ENCODE measurements at regions not wholly inside any gene's neighbourhood (a gene's known extent, or its start where the extent isn't known, plus 50 kb on each side); places are given as distances from the start of the nearest gene placed in this dataset.

DNA sequence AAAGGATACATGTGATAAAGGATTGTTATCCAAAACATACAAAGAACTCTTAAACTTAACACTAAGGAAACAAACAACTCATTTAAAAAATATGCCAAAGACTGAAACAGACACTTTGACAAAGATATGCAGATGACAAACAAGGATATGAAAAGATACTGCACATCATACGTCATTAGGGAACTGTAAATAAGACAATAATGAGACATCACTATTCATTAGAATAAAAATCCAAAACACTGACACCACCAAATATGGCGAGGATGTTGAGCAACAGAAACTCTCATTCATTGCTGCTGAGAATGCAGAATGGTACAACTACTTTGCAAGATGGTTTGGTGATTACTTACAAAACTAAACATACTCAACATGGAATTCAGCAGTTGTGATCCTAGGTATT is 156.5 kb upstream of the FOXA2 start:
- DNase-seq (ENCODE audit: low spot score), result no peak

DNA sequence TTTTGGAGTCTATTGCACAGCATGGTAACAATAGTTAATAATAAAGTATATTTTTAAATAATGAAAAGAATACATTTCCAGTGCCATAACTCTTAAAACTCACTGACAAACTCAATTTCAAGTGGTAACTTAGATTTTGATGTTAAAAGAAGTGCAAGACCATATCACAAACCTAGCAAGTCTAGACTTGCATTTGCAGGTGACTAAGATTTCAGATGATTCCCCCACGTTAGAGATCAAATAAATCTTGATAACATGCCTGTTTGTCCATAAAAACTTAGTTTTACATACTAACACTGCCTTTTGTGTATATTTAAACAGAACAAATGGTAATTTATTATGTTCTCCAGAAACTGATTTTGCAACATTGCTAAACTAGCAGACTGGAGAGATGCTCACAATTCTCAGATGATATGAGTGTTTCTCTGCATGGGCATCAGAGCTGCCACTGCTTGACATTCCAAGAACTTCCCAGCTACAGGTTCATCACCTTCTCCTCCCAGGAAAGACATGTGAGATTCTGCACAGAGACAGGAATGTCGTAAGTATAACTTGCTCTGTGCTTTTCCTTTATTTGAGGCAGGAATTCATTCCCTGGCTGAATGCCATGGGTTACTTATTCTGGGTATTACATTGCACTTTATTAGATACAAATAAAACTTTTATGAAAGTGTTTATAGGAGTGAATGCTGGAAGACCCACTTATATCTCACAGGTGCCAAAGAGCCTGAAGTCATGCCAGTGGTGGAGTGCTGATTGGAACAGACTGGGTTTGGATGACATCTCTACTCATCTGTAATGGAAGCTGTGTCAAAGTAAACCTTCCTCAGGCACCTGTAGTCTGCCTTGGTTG is 160.2 kb upstream of the FOXA2 start:
- no peak for DNase-seq (ENCODE audit: low spot score)

DNA sequence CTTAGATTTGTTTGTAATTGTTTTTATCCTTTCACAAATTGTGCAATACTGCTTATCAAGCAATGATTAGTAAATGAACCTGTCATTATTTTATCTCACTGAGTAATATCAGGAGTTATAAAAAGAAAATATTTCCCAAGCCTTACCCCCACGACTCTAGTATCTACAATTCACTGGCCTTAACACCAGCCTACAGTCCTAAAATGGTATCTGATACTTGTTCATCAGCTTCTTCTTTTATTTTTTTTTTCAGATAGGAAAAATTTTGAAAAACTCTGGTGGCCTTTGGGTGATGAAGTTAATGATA is 160.8 kb upstream of the FOXA2 start:
- DNase-seq (ENCODE audit: low spot score), result no peak

DNA sequence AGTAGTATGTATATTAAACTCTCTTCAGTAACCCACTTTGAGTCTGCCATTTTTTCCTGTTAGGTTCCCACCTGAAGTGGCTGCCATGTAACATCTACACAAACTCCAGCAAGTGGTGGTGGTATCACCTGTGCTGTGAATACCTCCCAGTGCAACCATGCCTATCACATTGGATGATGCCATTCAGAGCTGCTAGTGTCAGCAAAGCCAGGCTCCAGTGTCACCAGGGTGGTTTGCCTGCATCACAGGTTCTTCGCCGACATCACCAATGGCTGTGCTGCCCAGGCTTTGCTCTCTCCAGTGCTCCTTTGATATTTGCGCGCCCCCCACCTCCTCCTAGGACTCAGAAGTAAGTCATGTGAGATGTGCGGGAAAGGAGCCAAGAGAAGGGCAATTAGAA is 162.6 kb upstream of the FOXA2 start:
- DNase-seq (ENCODE audit: low spot score), result no peak

DNA sequence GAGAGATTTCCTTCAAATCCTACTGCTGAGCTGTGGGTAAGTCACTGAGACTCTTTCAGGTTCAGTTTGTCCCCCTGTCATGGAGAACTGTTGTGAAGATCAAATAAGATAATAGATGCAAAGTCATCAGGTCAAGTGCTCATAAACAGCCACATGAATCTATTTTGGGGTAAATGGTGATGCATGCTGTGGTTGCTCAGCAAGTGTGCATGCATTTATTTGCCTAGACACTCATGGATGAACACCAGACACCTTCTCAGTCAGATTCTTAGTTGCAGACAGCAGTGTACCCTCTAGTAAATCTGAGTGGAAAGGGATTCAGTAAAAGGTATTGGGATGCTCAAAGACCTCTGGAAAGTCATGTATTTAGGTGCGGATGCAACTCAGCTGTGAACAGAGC is 168.0 kb upstream of the FOXA2 start:
- no peak for DNase-seq (ENCODE audit: low spot score)

DNA sequence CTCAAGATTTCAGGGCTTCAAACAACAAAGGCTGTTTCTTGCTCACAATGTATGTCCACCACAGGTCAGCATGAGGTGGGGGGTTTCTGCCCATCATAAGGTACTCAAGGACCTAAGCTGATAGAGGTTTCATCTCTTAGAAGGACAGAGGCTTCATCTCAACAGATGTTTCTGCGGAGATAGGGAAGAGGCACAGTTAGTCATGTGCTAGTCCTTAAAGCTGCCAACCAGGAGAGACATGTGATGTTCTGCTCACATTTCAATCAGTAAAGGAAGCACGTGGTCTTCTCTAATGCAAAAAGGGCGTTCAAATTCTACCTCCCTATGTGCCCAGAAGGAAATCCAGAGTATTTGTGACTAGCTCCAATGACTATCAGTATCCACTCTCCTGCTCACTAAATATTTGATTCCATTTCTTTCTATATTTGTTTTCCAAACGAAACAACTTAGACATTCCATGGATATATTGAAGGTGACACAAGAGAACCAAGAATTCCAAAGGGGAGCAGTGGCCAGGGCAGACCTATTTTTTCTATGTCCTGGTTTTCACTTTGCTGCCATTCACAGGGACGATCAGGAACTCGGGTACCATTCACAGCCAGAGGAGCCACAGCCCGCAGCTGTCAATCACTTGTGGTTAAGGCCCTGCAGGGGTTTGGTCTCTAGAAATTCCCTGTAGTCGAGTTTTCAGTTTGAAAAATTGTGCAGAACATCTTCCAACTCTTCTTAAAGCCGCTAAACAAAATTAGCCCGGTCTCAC is 173.2 kb upstream of the FOXA2 start:
- DNase-seq (ENCODE audit: low spot score), result no peak

DNA sequence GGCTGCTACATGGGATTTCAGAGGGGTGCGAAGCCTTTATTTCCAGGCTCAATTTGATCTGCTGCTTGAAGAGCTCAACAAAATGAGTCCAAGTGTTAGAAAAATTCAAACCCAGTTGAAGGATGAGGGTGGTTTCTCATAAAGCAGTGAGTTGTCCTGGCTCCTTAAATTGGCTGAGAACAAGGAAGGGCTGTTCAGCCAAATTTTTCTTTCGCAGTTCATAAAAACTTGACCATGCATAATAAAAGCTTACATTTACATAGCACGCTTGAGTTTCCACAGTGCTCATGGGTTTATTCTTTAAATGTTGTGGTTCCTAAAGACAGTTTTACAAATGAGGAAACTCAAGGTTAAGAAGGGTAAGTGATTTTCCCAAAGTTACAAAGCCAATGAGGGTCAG is 174.4 kb upstream of the FOXA2 start:
- DNase-seq (ENCODE audit: low spot score), result no peak

DNA sequence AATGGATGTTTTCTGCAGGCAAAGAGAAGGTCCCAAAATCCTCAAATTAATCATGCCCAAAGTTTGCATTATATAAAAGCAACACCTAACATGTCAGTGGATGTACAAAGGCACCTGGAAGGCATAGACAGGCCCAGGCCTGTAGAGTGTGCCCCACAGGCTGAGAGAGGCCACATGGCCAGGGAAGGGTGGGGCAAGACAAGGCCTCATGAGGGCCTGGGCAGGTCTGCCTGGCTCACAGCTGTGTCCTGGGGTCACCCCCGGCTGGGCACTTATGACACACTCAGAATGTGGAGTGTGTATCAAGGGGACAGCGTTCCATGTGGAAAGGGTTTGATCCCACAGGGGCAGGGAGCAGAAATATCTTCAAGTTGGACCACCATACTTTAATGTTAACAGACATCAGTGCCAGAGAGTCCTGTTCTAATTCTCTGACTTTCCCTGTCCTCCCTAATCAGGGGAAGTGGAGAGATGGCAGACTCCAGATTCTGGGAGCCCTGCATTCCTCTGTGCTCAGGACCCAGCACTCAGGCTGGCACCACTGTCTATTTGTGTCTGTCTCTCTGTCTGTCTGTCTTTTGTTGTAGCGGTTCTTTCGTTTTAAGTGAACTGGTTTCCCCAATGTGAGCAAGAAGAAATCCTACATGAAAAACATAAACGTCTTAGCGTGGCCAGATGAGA is 178.3 kb upstream of the FOXA2 start:
- no peak for DNase-seq (ENCODE audit: low spot score)

DNA sequence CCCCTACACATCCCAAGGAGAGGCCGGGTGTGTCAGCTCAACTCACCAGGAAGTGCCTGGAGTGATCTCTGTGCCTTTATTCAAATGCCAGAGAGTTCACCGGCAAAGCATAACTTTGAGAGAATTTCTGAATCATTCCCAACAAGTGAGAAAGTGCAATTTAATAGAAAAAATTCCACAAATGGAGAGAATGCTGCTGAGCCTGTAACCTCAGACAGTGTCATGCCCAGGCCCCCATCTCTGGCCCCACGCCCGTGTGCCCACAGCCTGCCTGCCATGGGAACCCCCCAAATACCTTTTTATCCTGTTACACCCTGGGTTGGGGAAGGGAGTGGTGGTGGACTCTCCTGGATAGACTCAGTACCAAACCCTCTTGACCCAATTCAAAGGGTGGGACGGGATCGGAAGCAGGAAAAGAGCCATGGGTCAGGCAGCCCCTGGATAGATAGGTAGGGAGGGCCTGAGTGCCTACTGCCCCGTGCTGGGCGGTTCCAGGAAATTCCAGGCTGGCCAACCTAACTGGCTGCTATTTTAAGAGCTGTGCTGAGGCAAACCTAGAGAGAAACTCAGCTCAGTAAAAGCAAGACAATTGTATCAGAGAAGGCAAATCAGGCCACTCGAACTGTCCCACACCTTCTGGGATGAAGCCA is 179.0 kb upstream of the FOXA2 start:
- DNase-seq (ENCODE audit: low spot score), result peak; percentile 19

DNA sequence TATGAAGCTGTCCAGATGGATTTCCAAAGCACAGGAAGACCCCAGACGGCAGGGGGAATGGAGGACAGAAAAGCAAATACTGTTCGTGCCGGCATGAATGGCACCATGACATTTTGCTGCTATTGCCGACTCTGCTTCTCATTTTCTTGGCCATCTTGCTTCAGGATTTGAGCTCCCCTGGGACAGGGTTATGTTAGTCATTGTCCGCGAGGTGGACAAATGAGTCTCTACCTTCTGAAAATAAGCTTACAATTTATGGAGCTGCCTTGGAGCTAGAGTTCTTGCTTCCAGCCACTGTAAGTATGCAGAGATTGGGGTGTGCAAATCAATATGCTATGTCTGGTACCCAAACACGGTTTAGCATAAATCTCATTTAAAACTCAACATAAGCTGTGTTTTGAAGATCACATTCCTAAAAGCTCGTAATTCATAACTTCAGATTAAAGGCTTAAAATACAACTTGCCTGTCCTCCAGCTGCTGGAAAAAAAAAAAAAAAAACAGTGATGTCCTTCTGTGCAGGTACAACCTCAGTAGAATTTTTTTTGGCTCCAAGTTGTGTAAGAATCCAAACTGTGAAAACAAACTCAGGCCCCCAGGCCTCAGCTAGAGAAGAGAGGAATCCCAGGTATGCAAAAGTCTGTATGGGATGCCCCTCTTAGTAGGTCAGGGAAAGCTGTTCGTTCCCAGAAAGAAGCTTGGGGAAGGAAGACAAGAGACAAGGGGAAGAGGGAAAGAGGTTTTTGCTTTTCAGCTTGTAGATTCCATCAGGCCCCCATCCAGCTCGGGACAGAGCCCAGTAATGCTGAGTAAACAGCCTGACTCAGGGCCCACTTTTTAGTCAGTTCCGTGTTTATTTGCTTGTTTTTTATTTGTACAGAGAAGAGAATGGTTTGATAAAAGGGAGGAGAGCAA is 184.2 kb upstream of the FOXA2 start:
- no peak for DNase-seq (ENCODE audit: low spot score)

DNA sequence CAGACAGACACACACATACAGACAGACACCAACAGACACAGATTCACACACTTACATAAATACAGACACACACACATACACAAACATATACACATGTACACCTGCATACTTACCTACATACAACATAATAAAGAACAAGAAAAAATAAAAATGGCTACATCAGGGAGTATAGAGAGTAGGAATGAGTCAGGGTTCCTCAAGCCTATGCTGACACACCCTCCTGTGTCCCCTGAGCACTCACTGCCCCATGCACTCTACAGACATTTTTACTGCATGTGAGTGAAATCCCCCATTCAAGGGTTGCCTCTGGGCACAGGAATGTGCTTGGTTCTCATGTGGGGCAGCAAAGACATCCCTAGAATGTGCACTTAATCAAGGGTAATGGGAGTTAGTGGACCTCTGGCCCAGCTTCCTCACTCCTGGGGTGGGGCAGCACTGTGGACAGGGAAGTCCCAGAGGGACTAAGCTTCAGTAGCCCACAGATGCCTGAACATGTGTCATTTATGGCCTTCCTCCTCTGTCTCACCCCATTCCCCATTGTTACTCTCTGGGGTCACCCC is 185.9 kb upstream of the FOXA2 start:
- no peak for DNase-seq (ENCODE audit: low spot score)

DNA sequence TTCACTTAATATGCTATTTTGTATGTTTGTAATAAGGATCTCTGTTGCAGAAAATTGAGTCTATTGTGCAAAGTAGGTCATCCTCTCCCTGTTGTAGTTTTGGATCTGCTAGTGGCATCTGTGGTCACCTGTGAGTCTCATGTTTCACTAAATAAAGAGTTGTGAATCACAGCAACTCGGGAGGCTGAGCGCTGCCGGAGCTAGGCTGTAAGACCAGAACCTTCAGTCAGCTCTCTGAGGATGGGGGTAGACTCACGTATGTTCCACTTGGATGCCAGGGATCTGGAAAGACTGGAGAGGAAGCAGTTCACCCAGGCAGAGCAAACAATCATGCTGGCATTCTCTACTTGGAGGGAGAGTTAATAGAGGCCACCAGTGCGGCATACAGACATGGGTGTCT is 187.3 kb upstream of the FOXA2 start:
- no peak for DNase-seq (ENCODE audit: low spot score)

DNA sequence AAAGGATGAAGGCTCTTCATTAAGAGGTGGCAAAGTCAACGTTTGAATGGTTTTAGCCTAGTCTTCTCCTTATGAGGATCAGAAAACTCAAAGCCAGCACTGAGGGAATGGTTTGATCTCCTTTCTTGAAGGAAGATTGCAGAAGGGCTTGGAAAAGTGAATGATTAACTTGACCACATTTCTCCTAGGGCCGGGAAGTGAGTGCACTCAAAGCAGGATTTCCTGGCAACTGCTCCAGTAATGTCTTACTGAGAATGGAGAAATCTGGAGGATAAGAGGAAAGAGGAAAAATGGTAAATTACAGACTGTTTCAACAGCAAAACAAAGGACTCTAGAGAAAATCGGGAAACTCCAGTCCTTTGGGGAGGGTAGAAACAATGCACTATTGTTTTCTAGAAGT is 189.0 kb upstream of the FOXA2 start:
- no peak for DNase-seq (ENCODE audit: low spot score)

DNA sequence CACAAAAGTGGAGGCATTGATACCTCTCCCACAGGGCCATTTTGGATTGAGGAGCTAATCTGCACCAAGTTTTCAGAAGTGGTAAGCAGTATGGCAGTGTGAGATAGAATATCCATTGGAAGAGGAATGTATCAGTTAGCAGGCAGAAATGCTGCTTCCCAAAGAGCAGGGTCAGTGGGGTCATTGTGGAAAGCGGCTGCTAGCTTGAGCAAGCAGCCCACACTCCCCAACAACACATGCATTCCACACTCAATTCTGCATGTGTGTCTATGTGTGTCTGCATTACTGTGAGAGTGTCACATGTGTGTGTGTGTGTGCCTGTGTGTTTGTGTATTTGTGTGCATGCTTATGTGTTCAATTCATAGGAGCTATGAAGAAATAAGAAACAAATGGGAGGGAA is 190.9 kb upstream of the FOXA2 start:
- DNase-seq (ENCODE audit: low spot score), result no peak

DNA sequence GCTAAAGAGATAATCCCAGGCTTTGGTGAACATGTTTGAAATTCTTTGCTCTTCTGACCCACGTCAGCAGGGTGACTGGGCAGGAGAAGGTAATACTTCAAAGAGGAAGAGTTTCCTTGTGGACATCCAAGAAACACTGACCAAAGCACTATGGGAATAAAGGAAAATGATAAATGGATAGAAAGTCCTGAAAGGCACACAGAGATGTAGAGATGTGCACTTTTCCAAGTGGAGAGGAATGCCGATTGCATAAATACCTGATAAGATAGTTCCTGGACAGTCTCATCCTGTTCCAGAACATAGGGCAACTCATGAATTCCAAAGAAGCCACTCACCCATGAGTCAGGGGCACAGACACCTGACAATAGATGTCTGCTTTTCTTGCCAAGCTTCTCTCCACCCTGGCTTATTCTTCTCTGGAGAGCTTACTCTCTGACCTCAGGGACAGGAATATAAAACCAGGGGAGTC is 191.3 kb upstream of the FOXA2 start:
- DNase-seq (ENCODE audit: low spot score), result no peak

DNA sequence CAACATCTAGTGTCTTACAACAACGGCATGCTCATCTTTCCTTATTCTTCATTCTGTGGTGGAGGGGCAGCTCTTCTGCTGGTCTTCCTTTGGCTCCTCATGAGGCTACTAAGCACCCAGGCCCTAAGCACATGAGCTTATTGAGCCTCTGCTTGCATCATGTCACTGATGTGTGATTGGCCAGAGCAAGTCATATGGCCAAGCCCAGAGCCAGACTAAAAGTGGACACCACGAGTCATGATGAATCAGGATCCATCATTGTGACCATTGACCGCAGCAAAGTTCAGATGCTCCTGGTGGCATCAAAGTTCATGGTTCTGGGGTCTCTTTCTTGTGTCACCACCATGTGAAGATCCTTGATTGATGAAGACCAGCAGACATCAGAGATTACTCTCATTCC is 192.0 kb upstream of the FOXA2 start:
- DNase-seq (ENCODE audit: low spot score), result no peak

DNA sequence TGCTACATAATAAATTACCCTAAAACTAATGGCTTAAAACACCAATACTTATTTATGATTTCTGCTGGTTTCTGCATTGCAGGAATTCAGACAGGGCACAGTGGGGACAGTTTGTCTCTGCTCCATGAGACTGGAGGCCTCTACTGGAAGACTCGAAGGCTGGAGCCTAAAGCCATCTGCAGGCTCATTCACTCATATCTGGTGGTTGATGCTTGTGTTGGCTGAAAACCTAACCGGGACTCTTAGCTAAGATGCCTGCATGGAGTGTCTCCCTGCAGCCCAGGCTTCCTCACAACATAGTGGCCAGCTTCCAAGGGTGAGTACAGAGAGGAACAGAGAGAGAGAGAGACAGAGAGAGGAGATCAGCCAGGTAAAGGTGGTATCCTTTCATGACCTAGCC is 195.5 kb upstream of the FOXA2 start:
- DNase-seq (ENCODE audit: low spot score), result no peak

DNA sequence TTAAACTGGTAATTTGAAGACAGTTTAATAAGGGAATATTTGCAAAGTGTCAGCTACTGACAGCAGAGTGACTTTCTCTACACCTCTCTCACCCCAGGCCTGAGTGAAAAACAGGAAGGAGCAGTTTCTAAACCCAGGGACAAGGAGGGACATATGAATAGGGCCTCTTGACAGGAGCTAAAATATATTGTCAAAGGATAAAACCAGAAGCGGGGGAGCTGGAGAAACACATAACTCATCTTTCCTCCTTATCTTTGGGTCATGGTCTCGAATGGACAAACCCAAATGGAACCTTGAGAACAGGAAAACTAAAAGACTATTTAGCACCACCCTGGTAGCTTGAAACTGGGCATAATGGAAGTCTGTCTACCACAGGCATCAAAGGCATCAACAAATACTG is 197.5 kb upstream of the FOXA2 start:
- DNase-seq (ENCODE audit: low spot score), result no peak

DNA sequence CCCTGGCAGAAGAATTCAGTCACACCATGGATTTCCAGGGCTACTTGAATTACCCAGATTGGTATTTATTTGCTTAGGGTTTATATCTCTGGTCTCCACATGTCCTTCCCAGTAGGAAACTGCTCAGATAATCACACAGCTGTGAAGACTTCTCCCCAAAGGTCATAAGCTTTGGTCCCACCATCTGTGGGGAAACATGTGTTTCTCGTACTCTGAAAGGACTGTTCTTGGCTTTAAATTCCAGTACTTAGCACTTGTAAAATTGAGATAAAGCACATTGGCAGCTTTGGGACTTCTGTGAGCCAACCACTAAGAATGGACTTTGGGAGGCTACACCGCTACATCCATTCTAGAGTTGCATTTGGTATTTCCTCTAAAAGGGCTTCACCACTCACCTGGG is 205.3 kb upstream of the FOXA2 start:
- DNase-seq (ENCODE audit: low spot score), result no peak

DNA sequence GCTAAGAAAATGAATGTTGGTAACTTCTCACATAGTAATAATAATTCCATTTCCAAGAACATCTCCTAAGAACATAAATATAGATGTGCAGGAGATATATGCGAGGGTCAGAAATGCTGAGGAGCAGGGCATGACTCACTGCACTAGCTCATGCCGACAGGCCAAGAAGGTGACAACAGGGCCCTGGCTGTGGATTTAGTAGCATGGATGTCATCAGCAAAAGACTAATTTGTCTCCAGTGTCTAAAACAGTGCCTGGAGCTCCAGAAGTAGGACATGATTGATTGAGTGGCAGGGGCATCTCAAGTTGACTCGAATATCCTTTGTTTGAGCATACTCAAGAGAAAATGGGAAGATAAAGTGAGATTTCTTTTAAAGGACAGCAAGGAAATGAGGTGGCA is 207.0 kb upstream of the FOXA2 start:
- DNase-seq (ENCODE audit: low spot score), result no peak

DNA sequence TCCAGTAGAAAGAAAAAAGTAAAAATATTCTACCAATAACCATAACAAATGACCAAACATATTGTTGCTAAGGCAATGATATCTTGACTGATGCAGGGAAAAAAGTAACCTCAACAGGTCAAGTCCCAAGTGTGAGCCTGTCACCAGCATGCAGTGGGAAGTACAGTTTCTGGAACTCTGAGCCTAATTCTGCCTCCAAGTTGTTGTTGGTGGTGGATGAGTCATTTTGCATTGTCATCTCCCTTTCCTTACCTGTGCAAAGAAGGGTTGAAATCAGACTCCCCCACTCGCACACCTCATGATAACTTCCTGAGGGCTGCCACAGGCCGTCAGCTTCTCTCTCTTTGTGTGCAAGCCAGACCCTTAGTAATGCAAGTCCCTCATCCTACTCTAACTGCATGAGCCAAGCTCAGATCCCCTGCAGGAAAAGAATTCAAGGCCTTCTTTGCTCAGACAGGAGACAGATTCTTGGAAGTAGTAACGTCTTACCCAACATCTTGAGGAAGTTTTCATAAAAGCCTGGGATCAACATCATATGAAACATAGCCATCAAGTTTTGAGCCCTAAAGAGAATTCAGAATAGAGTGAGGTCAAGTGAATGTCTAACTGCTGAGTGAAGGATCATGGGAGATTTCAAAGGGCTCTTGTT is 207.6 kb upstream of the FOXA2 start:
- no peak for DNase-seq (ENCODE audit: low spot score)
